Endodermal cell (in vitro differentiated cells): ENCODE measurements at regions not wholly inside any gene's neighbourhood (a gene's known extent, or its start where the extent isn't known, plus 50 kb on each side); places are given as distances from the start of the nearest gene placed in this dataset.

Experiments used
- DNase-seq: peaks from one replicate; pipeline ENCODE4 v3.0.0-alpha.2; 2017
- H3K27ac ChIP-seq: 2 replicates; pipeline ENCODE4 v1.5.1; 2013; ENCODE audit warnings: mild to moderate bottlenecking, low read depth, low read length, moderate library complexity
- H3K27me3 ChIP-seq: 2 replicates; pipeline ENCODE4 v1.6.1; 2013; ENCODE audit warnings: mild to moderate bottlenecking, low read length, moderate library complexity; ENCODE audit not compliant: insufficient read depth, control insufficient read depth, poor library complexity, severe bottlenecking
- H3K36me3 ChIP-seq: 2 replicates; pipeline ENCODE4 v1.7.0; 2013; ENCODE audit warnings: mild to moderate bottlenecking, low read length, moderate library complexity; ENCODE audit not compliant: control insufficient read depth, insufficient read depth
- H3K4me1 ChIP-seq: one replicate; pipeline ENCODE4 v1.7.0; 2013; ENCODE audit warnings: low read length; ENCODE audit not compliant: control insufficient read depth, insufficient read depth
- H3K4me3 ChIP-seq: 2 replicates; pipeline ENCODE4 v1.5.1; 2013; ENCODE audit warnings: mild to moderate bottlenecking, low read length, moderate library complexity
- H3K9ac ChIP-seq: 2 replicates; pipeline ENCODE4 v1.6.1; 2013; ENCODE audit warnings: mild to moderate bottlenecking, low read length, moderate library complexity; ENCODE audit not compliant: poor library complexity, severe bottlenecking; ENCODE audit errors: extremely low read depth
- H3K9me3 ChIP-seq: 2 replicates; pipeline ENCODE4 v1.6.1; 2013; ENCODE audit warnings: mild to moderate bottlenecking, low read length, moderate library complexity; ENCODE audit not compliant: control insufficient read depth
- H3K27ac Mint-ChIP-seq: 2 replicates; pipeline ENCODE4 v1.8.0; 2020; ENCODE audit warnings: mixed read lengths
- H3K27me3 Mint-ChIP-seq: 2 replicates; pipeline ENCODE4 v1.8.0; 2021; ENCODE audit warnings: mild to moderate bottlenecking, mixed read lengths; ENCODE audit not compliant: insufficient read depth
- H3K36me3 Mint-ChIP-seq: 2 replicates; pipeline ENCODE4 v1.8.0; 2020; ENCODE audit warnings: low read depth, mixed read lengths
- H3K4me1 Mint-ChIP-seq: 2 replicates; pipeline ENCODE4 v1.8.0; 2020; ENCODE audit warnings: mixed read lengths
- H3K4me3 Mint-ChIP-seq: 2 replicates; pipeline ENCODE4 v1.8.0; 2020; ENCODE audit warnings: mild to moderate bottlenecking, moderate library complexity, mixed read lengths
- H3K9me3 Mint-ChIP-seq: 2 replicates; pipeline ENCODE4 v1.8.0; 2020; ENCODE audit warnings: mild to moderate bottlenecking, mixed read lengths
- CTCF ChIP-seq: fragments of 200-600 bp; sonication (generic); conservative IDR thresholded peaks from 2 replicates; pipeline ENCODE4 v1.5.0; 2021; ENCODE audit warnings: antibody characterized with exemption, mild to moderate bottlenecking
- WGBS, 2 experiments: methylation state at CpG; one replicate each; pipeline versions ENCODE4 v1.1.5 to v1.1.7; 2013; ENCODE audit warnings: missing lambda C conversion rate in 2 of 2, mixed read lengths in 1 of 2; ENCODE audit not compliant: insufficient coverage in 1 of 2, insufficient read length in 1 of 2; 5-methylcytosine and 5-hydroxymethylcytosine counted together

- Mint-ChIP-seq H3K4me1 (no peaks in the 10 kb centered on the region), H3K27me3 (no peaks in the 10 kb centered on the region), H3K27ac (no peak overlapping the region), H3K4me3 (no peak overlapping the region), H3K36me3 (no peaks in the 10 kb centered on the region), H3K9me3 (peaks cover 51% of the 10 kb centered on the region)
- Histone ChIP-seq H3K27me3 (no peaks in the 10 kb centered on the region), H3K4me1 (no peaks in the 10 kb centered on the region), H3K9me3 (no peaks in the 10 kb centered on the region), H3K27ac (no peak overlapping the region), H3K9ac (no peak overlapping the region), H3K36me3 (no peaks in the 10 kb centered on the region), H3K4me3 (no peak overlapping the region)
- no peak for TF ChIP-seq CTCF
- no peak for DNase-seq
- 90% methylated on average over 2 of the region's 2 CpGs; no CpG with 5 or more reads in 1 of the 2 experiments for WGBS, 2 experiments
These were observed 489.4 kb upstream of the MAGEB18 start for GRCh38 chrX:25648790-25649189.

- Mint-ChIP-seq H3K4me3 (no peak overlapping the region), H3K36me3 (no peaks in the 10 kb centered on the region), H3K4me1 (no peaks in the 10 kb centered on the region), H3K27me3 (no peaks in the 10 kb centered on the region), H3K9me3 (peaks cover 49% of the 10 kb centered on the region), H3K27ac (no peak overlapping the region)
- Histone ChIP-seq H3K9ac (no peak overlapping the region), H3K4me1 (no peaks in the 10 kb centered on the region), H3K27me3 (no peaks in the 10 kb centered on the region), H3K9me3 (no peaks in the 10 kb centered on the region), H3K4me3 (no peak overlapping the region), H3K27ac (no peak overlapping the region), H3K36me3 (no peaks in the 10 kb centered on the region)
- no peak for TF ChIP-seq CTCF
- DNase-seq: no peak
- 86 to 94% methylated on average over 1 to 2 of the region's 5 CpGs for WGBS, 2 experiments
These were observed 487.8 kb upstream of the MAGEB18 start for GRCh38 chrX:25650216-25650820.

GRCh38 chrX:25659317-25659716, 478.8 kb upstream of the MAGEB18 start:
- no peak for TF ChIP-seq CTCF
- Mint-ChIP-seq H3K36me3 (no peaks in the 10 kb centered on the region), H3K27me3 (no peaks in the 10 kb centered on the region), H3K9me3 (peaks cover 41% of the 10 kb centered on the region), H3K4me1 (no peaks in the 10 kb centered on the region), H3K4me3 (no peak overlapping the region), H3K27ac (no peak overlapping the region)
- Histone ChIP-seq H3K27me3 (no peaks in the 10 kb centered on the region), H3K4me3 (no peak overlapping the region), H3K4me1 (no peaks in the 10 kb centered on the region), H3K36me3 (no peaks in the 10 kb centered on the region), H3K27ac (no peak overlapping the region), H3K9me3 (no peaks in the 10 kb centered on the region), H3K9ac (no peak overlapping the region)
- no peak for DNase-seq
- WGBS, 2 experiments: 85% methylated on average over 3 of the region's 3 CpGs; no CpG with 5 or more reads in 1 of the 2 experiments
